HL-60 (cell line): ENCODE measurements at regions not wholly inside any gene's neighbourhood (a gene's known extent, or its start where the extent isn't known, plus 50 kb on each side); places are given as distances from the start of the nearest gene placed in this dataset.

ENCODE experiments used
- CTCF ChIP-seq: IDR thresholded peaks from one replicate; pipeline ENCODE4 v1.5.1; 2011; ENCODE audit warnings: low read length, control low read depth, inconsistent platforms; ENCODE audit not compliant: insufficient read depth
- TF ChIP-seq, protein P1 (sequence below): IDR thresholded peaks from 2 replicates; pipeline ENCODE4 v1.6.1; 2012; ENCODE audit warnings: low read depth; ENCODE audit not compliant: insufficient replicate concordance

- no peak for TF ChIP-seq CTCF
- TF ChIP-seq, protein P1, sequence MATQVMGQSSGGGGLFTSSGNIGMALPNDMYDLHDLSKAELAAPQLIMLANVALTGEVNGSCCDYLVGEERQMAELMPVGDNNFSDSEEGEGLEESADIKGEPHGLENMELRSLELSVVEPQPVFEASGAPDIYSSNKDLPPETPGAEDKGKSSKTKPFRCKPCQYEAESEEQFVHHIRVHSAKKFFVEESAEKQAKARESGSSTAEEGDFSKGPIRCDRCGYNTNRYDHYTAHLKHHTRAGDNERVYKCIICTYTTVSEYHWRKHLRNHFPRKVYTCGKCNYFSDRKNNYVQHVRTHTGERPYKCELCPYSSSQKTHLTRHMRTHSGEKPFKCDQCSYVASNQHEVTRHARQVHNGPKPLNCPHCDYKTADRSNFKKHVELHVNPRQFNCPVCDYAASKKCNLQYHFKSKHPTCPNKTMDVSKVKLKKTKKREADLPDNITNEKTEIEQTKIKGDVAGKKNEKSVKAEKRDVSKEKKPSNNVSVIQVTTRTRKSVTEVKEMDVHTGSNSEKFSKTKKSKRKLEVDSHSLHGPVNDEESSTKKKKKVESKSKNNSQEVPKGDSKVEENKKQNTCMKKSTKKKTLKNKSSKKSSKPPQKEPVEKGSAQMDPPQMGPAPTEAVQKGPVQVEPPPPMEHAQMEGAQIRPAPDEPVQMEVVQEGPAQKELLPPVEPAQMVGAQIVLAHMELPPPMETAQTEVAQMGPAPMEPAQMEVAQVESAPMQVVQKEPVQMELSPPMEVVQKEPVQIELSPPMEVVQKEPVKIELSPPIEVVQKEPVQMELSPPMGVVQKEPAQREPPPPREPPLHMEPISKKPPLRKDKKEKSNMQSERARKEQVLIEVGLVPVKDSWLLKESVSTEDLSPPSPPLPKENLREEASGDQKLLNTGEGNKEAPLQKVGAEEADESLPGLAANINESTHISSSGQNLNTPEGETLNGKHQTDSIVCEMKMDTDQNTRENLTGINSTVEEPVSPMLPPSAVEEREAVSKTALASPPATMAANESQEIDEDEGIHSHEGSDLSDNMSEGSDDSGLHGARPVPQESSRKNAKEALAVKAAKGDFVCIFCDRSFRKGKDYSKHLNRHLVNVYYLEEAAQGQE: no peak
Measured at GRCh38 chr3:69460034-69460433, 74.1 kb upstream of the FRMD4B start.
